K562 (cell line): ENCODE measurements at regions not wholly inside any gene's neighbourhood (a gene's known extent, or its start where the extent isn't known, plus 50 kb on each side); places are given as distances from the start of the nearest gene placed in this dataset.

Experiments
- ARID1B ChIP-seq: fragments of 450-650 bp; IDR thresholded peaks from 2 replicates; pipeline ENCODE4 v1.6.1; 2016; ENCODE audit warnings: antibody characterized with exemption, mild to moderate bottlenecking, inconsistent platforms
- ARID4B ChIP-seq: sonication (generic); formaldehyde crosslinking; IDR thresholded peaks from 2 replicates; pipeline ENCODE4 v1.8.0; 2022; ENCODE audit warnings: mild to moderate bottlenecking, missing genetic modification reagents
- PHF8 ChIP-seq: fragments of 200-600 bp; sonication (generic); IDR thresholded peaks from 2 replicates; pipeline ENCODE4 v1.6.1; 2012; ENCODE audit warnings: mixed run types, mild to moderate bottlenecking, inconsistent platforms, low read length, moderate library complexity, borderline replicate concordance
- SMAD3 ChIP-seq: fragments of 450-650 bp; formaldehyde crosslinking; conservative IDR thresholded peaks from 2 replicates; pipeline ENCODE4 v1.4.0; 2020; ENCODE audit warnings: mild to moderate bottlenecking
- TBP ChIP-seq: optimal IDR thresholded peaks from 2 replicates; pipeline ENCODE3; 2011; ENCODE audit warnings: low read depth, low read length, improper control_type of control experiment
- TEAD1 ChIP-seq, 2 experiments: fragments of 450-650 bp in 1 of 2; sonication (generic) in 1 of 2; formaldehyde crosslinking; IDR thresholded peaks; 2 replicates each; pipeline versions ENCODE4 v1.4.0 to v1.8.0; 2020 to 2022; ENCODE audit warnings: mild to moderate bottlenecking in 2 of 2, missing genetic modification reagents in 1 of 2
- XRCC5 ChIP-seq: fragments of 200-400 bp; formaldehyde crosslinking; IDR thresholded peaks from 2 replicates; pipeline ENCODE4 v1.6.1; 2017; ENCODE audit warnings: low read depth, mild to moderate bottlenecking, low read length
- ZBTB40 ChIP-seq, 2 experiments: fragments of 450-650 bp in 1 of 2; sonication (generic) in 1 of 2; formaldehyde crosslinking in 1 of 2; IDR thresholded peaks; 2 replicates each; pipeline versions ENCODE4 v1.7.1 to v1.9.0; 2016 to 2022; ENCODE audit warnings: inconsistent platforms in 1 of 2, mild to moderate bottlenecking in 1 of 2, missing genetic modification reagents in 1 of 2
- ZNF280B ChIP-seq: fragments of 250-450 bp; sonication (Bioruptor Pico); IDR thresholded peaks from 2 replicates; pipeline ENCODE4 v1.5.1; 2021; ENCODE audit warnings: mild to moderate bottlenecking
- ZNF436 ChIP-seq: fragments of 250-450, 450-650 bp; sonication (Bioruptor Pico); formaldehyde crosslinking; IDR thresholded peaks from 2 replicates; pipeline ENCODE4 v1.7.0; 2020; ENCODE audit warnings: mild to moderate bottlenecking
- ZNF584 ChIP-seq: fragments of 200-800 bp; sonication (Bioruptor generic); IDR thresholded peaks from 2 replicates; pipeline ENCODE4 v1.6.1; 2016; ENCODE audit warnings: low read depth, mild to moderate bottlenecking, missing genetic modification characterization, missing compliant biosample characterization

GRCh38 chr7:130909881-130910672 lies 176.1 kb upstream of the KLF14 start (continued):
- TF ChIP-seq ZBTB40 (IDR thresholded peaks at IDR 0.05) (no peak), ZBTB40 (CRISPR knock-in tag; IDR thresholded peaks at IDR 0.05) (no peak), PHF8 (no peak), ARID1B (peak; percentile 65), ZNF584 (CRISPR knock-in tag) (0 out of 2 replicates have a peak, but pooled peaks have one; percentile 43), TEAD1 (CRISPR knock-in tag; IDR thresholded peaks at IDR 0.05) (no peak), TBP (no peak), ZNF280B (CRISPR knock-in tag) (no peak), SMAD3 (CRISPR knock-in tag) (no peak), XRCC5 (no peak), ARID4B (no peak), ZNF436 (CRISPR knock-in tag) (no peak)
